ENCODE measurements at regions not wholly inside any gene's neighbourhood (a gene's known extent, or its start where the extent isn't known, plus 50 kb on each side); places are given as distances from the start of the nearest gene placed in this dataset.

DNA sequence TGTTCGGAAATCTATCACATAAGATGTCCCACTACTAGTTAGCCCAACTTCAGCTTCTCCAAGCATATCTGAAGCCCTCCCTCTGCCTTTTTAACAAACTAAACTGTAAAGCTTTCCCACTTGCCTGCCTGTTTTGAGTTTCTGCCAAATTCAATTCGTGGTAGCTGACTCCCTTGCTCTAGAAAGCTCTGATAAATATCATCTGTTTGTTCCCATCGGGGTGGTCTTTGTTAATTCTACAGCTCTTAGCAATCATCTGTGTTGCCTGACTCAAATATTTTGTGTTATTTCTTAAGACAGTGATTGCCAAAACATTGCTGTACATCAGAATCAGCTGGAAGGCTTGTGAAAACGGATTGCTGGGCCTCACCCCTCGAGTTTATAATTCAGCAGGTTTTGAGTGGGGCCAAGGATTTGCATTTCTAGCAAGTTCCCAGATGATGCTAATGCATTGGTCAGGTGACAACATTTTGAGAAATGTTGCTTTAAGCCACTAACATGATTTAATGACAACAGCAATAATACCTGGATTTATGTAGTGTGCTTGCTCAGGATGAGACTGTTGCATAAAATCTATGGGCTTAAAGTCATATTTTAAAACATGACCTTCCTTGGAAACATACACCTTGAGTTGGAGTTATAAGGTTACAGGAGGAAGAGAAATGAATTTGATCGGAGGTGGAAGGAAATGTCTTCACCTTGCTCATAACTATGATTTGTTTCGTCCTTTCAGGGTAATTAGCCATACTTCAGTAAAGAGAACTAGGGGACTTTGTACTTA is 631.9 kb downstream of the PSAT1 start:
- TF ChIP-seq, protein P1, sequence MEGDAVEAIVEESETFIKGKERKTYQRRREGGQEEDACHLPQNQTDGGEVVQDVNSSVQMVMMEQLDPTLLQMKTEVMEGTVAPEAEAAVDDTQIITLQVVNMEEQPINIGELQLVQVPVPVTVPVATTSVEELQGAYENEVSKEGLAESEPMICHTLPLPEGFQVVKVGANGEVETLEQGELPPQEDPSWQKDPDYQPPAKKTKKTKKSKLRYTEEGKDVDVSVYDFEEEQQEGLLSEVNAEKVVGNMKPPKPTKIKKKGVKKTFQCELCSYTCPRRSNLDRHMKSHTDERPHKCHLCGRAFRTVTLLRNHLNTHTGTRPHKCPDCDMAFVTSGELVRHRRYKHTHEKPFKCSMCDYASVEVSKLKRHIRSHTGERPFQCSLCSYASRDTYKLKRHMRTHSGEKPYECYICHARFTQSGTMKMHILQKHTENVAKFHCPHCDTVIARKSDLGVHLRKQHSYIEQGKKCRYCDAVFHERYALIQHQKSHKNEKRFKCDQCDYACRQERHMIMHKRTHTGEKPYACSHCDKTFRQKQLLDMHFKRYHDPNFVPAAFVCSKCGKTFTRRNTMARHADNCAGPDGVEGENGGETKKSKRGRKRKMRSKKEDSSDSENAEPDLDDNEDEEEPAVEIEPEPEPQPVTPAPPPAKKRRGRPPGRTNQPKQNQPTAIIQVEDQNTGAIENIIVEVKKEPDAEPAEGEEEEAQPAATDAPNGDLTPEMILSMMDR (conservative IDR thresholded peaks at IDR 0.05; ENCODE audit: low read length) = no peak
- TF ChIP-seq EZH2phosphoT487 (IDR thresholded peaks at IDR 0.05; ENCODE audit: borderline replicate concordance) = no peak
